T-helper 22 cell (primary cell): ENCODE measurements at regions not wholly inside any gene's neighbourhood (a gene's known extent, or its start where the extent isn't known, plus 50 kb on each side); places are given as distances from the start of the nearest gene placed in this dataset.
A peak's percentile ranks its signal among the peaks of the same experiment; 100 is the strongest.

Experiments used
- DNase-seq: peaks from one replicate; pipeline ENCODE4 v3.0.0-alpha.2; 2020; ENCODE audit warnings: low read depth

- DNase-seq: no peak
Observed at GRCh38 chr15:70505936-70506912, 257.1 kb downstream of the UACA start.

- DNase-seq: no peak
Observed at GRCh38 chr15:70505411-70505919, 257.9 kb downstream of the UACA start.

- no peak for DNase-seq
Observed at GRCh38 chr15:70504988-70505387, 258.4 kb downstream of the UACA start.

- DNase-seq: no peak
Observed at GRCh38 chr15:70504299-70504951, 258.9 kb downstream of the UACA start.

GRCh38 chr15:70503798-70504298, 259.5 kb downstream of the UACA start:
- DNase-seq: no peak

- DNase-seq: no peak
Observed at GRCh38 chr15:70503073-70503745, 260.1 kb downstream of the UACA start.

- DNase-seq: no peak
Observed at GRCh38 chr15:70502529-70502928, 260.8 kb downstream of the UACA start.

- no peak for DNase-seq
Observed at GRCh38 chr15:70501849-70502248, 261.5 kb downstream of the UACA start.

GRCh38 chr15:70501121-70501727, 262.1 kb downstream of the UACA start:
- DNase-seq: no peak

GRCh38 chr15:70499791-70500190, 263.6 kb downstream of the UACA start:
- no peak for DNase-seq

- no peak for DNase-seq
Observed at GRCh38 chr15:70498096-70498626, 265.2 kb downstream of the UACA start.

- no peak for DNase-seq
Observed at GRCh38 chr15:70497661-70498060, 265.7 kb downstream of the UACA start.

- DNase-seq: no peak
Observed at GRCh38 chr15:70495991-70496599, 267.3 kb downstream of the UACA start.

GRCh38 chr15:70494852-70495571, 268.3 kb downstream of the UACA start:
- DNase-seq: no peak

- no peak for DNase-seq
Observed at GRCh38 chr15:70494517-70494851, 268.9 kb downstream of the UACA start.

- DNase-seq: no peak
Observed at GRCh38 chr15:70493787-70494516, 269.4 kb downstream of the UACA start.

GRCh38 chr15:70493376-70493775, 270.0 kb downstream of the UACA start:
- DNase-seq: no peak

- peak; percentile 70 for DNase-seq
Observed at GRCh38 chr15:70492240-70493177, 270.8 kb downstream of the UACA start.

- DNase-seq: no peak
Observed at GRCh38 chr15:70491641-70492040, 271.7 kb downstream of the UACA start.
